Body of pancreas (tissue), 4 donors: ENCODE measurements at regions not wholly inside any gene's neighbourhood (a gene's known extent, or its start where the extent isn't known, plus 50 kb on each side); places are given as distances from the start of the nearest gene placed in this dataset.

ENCODE experiments used
- POLR2A ChIP-seq, 3 donors: fragments of 450-650 bp; IDR thresholded peaks; one replicate each; pipeline ENCODE4 v1.6.1; 2016; ENCODE audit warnings: antibody characterized with exemption in 3 of 3, mild to moderate bottlenecking in 2 of 3
- TF ChIP-seq, protein P1 (sequence below), 7 experiments: fragments of 450-650 bp in 4 of 7; fragments of 200-600 bp in 3 of 7; sonication (generic) in 3 of 7; IDR thresholded peaks; one replicate each; pipeline ENCODE4 v1.5.1; 2016 to 2019; ENCODE audit warnings: antibody characterized with exemption in 7 of 7

DNA sequence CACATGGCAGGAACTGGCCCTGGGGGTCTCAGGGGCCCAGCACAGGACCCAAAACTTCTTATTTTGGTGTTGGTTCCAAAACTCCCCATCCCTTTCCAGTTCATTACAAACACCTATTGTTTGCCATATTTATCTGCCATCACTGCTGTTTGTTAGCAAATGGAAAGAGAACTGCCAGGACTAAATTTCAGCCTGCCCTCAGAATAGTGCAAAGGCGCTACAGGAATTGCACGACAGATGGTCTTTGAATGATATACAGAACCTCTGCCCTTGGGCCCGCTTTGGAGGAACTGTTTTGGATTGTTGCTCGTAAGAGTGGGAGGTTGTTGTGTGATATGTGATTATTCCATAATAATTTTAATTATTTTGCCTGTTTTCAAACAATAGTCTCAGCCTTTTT, 199.0 kb upstream of the FBXL4 start:
- TF ChIP-seq, protein P1, sequence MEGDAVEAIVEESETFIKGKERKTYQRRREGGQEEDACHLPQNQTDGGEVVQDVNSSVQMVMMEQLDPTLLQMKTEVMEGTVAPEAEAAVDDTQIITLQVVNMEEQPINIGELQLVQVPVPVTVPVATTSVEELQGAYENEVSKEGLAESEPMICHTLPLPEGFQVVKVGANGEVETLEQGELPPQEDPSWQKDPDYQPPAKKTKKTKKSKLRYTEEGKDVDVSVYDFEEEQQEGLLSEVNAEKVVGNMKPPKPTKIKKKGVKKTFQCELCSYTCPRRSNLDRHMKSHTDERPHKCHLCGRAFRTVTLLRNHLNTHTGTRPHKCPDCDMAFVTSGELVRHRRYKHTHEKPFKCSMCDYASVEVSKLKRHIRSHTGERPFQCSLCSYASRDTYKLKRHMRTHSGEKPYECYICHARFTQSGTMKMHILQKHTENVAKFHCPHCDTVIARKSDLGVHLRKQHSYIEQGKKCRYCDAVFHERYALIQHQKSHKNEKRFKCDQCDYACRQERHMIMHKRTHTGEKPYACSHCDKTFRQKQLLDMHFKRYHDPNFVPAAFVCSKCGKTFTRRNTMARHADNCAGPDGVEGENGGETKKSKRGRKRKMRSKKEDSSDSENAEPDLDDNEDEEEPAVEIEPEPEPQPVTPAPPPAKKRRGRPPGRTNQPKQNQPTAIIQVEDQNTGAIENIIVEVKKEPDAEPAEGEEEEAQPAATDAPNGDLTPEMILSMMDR (IDR thresholded peaks at IDR 0.05) = no peak
- TF ChIP-seq POLR2A (IDR thresholded peaks at IDR 0.05) = no peak
